Glomerular visceral epithelial cell (primary cell): ENCODE measurements at regions not wholly inside any gene's neighbourhood (a gene's known extent, or its start where the extent isn't known, plus 50 kb on each side); places are given as distances from the start of the nearest gene placed in this dataset.
"Not testable (repeated sequence)": the region's sequence is repeated elsewhere in the genome, so short reads cannot be mapped to it uniquely, and the experiment has no call there.

Experiments used
- DNase-seq: peaks from one replicate; pipeline ENCODE4 v3.0.0-alpha.2; 2016; ENCODE audit errors: extremely low spot score

DNA sequence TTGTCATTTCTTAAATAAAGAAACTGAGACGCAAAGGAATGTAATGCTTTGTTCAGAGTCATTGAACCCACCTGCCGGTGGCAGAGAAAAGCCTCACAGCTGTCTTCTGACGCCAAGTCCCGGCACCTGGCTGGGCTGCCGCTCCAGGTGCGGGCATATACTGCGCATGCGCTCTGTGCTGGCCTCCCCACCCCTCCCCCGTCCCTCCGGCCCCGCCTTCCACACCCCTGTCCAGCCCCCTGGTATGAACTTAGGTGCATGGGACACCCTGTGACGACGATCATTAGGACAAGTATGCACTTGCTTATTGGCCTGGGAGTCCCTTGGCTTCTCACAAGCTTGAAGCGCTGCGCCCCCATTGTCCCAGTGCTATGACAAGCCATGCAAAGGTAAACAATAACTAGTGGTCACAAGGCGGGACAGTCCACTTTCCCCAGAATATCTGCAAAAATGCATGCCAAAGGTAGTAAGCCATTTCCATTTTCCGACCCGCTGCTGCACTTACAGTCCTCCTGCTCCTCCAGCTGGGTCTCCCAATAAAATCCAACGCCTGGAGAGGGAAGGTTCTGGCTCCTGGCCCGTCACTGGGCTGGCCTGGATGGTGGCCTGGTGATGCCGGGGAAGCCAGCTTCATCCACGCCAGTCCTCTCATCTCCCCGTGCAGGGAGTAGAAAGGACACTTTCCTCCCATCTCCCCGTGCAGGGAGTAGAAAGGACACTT, 100.4 kb downstream of the PSMG1 start:
- no peak for DNase-seq

DNA sequence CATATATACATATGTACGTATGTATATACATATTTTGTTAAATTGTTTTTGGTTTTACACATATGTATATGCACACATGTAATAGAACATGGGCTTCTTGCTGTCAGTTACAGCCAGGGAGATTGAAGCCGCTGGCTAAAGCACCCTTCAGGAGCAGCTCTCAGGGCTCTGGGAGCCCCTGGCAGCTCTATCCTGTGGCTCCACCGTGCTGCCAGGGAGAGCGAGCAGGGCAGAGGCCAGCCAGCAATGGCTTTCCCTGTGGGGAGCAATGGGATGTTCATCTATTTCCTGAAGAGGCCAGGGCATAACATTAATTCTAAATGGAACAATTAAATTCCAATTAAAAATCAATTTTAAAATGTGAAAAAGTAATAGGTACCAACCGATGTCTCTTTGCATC, 102.9 kb downstream of the PSMG1 start:
- no peak for DNase-seq

DNA sequence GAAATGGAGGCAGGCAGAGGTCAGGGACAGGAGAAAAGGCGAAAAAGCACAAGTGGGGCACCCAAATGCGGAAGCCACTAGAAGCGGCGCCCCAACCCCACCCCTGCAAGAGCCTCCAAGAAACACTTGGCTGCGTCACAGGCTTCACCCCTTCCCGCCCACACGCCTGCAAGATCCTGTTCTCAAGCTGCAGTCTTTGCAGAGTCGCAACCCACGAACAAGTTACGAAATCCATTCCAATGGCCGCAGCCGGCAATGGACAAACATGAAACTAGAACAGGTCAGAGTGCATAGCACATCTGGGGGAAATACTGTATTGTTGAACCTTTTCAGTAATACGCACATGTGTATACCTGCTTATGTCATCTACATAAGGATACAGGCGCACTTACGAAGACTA, 103.6 kb downstream of the PSMG1 start:
- no peak for DNase-seq

DNA sequence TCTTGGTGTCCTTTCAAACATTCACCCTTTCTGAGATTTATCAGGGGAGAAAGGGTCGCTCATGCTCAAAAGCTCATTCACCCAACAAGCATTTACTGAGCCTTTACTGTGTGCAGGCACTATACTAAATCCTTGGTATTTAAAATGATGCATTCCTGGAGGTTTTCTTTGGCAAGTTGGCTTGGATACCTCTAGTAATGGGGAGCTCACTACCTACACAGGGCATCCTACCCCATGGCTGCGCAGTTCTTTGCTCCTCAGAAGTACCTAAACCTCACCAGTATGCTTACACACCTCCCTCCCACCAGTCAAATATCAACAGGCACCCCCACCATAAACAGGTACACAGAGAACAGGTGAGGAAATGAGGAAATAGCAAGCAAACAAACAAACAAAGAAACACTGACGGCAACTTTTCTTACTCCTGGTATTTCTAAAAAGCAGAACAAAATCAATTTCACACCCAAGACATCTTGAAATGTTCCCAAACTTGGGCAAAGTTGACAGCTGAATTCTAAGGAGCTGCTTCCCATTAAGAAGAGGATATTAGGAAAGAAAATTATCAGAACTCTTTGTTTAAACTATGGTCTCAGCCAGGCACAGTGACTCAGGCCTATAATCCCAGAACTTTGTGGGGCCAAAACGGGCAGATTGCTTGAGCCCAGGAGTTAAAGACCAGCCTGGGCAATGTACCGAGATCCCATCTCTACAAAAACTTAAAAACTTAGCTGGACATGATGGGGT, 104.8 kb downstream of the PSMG1 start:
- DNase-seq = no peak

DNA sequence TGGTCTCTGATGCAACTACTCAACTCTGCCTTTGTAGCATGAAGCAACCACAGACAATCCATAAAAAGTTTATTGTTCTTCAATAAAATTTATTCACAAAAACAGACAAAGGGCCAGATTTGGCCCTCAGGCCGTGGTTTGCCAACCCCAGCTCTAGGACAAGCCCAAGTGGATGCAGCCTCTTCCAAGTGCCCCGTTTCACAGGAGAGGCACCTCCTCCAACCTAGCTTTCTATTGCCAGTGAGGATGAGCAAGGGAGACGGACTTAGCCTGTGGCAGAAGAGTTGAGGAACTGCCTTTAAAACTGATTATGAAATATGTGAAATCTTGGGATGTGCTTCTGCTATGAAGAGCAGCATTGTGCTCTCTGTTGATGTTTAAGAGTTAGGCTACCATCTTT, 105.4 kb downstream of the PSMG1 start:
- no peak for DNase-seq

DNA sequence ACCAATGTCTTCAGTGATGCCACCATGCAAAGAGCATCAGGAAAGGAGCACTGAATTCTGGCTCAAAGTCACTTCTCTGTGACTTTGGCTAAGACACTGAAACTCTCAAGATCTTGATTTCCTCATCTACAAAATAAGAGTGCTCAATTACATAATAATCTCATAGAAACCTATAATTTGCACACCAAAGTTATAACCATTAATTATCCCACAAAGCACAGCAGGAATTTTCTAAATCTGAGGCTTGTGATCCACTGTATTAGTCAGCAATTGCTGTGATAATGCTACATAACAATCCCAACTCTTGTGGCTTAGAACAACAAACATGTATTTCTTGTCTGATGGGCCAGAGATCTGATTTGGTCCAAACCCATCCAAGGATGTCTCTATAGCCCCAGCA, 108.7 kb downstream of the PSMG1 start:
- no peak for DNase-seq

DNA sequence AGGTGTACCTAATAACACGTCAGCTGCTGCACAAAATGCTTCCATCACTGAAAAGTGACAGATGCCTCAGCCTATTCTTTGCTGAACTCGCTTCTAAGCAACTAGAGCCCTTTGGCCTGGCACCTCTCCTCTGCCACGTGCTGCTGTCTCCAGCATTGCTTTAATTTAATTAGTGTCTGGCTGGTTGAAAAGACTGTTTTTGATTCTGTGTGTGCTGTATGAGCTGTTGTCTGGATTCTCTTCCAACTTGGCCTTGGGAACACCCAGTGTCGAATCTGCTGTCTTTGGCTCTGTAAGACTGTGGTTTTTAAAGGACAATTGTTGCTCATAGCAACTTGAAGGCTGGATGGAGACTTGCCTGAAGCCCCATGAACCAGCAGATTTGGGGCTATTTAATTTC, 109.5 kb downstream of the PSMG1 start:
- DNase-seq = no peak

DNA sequence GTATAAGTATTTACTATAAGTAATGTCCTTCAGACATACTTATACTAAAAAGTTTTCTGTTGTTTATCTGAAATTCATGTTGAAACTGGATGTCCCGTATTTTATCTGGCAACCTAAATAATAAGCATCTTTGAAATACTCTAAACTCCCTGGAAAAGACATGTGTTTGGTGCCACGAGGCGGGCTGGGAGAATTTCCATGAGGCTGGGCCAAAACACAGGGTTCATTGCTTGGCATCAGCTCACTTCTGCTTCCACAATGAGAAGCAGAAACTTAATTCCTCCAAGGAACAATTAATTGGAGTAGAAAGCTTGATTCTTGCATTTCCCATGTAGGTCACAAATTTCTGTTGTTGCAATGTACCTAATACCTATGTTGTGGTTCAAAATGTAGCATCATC, 110.2 kb downstream of the PSMG1 start:
- DNase-seq = no peak

DNA sequence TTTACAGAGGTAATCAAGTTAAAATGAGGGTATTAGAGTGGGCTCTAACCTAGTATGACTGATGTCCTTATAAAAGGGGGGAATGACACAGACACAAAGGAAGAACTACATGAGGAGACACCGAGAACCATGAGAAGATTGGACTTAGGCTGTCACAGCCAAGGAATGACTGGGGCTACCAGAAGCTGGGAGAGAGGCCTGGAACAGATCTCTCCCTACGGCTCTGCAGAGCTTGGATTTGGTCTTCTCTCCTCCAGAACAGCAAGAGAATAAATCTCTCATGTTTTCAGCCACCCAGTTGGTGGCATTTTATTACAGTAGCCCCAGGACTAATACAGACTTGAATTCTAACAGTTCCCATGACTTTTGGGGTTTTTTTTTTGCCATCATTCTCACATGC, 110.8 kb downstream of the PSMG1 start:
- no peak for DNase-seq

DNA sequence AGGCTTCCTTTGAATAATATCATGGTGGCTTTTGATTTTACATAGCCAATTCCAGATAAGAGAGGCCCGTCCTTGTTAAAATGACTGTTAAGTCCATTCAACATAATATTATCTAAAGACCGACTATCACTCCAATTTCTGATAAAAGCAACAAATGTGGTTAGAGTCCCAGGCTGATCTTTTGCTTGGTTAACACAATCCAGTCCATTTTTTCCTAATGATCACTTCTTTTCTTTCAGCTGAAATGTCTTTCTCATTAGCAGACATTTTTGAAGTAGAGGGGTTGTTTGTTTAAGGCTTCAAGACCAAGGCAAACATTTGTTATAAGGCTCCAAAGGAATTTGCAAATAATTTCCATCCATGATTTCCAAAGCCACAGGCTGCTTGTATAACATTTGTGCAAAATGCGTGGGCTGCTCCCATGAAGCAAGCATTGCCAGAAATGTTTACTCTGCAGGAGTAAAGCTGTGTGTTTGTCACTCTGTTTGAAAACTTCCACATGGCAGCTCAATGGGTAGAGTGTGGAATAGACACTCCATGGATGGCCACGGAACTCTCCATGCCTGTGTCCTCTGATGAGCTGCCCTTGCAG, 111.5 kb downstream of the PSMG1 start:
- no peak for DNase-seq

DNA sequence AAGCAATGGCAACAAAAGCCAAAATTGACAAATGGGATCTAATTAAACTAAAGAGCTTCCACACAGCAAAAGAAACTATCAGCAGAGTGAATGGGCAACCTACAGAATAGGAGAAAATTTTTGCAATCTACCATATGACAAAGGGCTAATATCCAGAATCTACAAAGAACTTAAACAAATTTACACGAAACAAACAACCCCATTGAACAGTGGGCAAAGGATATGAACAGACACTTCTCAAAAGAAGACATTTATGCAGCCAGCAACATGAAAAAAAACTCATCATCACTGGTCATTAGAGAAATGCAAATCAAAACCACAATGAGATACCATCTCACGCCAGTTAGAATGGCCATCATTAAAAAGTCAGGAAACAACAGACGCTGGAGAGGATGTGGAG, 113.4 kb downstream of the PSMG1 start:
- DNase-seq = not testable (repeated sequence)

DNA sequence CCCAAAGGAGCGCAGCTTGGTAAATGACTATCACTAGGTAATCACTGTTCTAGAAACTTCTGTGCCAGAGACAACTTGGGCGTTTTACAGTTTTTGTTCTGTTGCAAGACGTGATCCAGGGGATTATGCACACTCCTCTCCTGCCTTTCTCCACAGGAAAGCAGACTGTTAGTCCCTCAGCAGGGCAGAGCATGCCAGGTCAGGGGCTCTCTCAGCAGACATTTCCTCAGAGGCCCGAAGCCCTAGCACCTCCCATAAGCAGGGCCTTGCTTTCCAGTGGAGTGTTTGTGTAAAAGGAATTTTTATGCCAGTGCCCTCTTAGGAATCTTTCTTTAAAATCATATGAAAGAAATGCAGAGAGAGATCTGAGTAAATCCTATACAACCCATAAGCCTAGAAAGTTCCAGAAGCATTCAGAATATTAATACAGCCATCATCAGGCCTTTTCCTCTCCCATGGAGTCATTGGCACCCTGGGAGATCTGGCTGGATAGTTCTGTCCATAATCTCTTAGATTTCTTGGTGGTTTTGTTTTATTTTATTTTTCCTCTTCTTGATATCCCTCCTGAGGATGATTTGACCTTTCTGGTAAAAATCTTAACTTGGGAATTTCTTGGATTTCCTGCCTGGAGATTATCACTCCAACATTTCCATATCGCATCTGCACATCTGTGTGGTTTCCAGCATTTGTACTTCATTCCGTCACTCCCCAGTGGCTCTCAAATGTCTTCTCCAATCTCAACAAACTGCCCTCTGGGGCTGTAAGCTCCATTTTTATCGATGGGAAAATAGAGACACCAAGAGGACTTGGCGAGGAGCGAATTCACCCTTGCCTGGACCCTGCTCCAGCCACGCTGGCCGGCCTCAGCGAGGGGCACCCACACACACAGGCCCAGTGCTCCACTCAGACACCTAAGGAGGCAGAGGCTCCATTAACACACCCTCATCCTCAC, 116.1 kb downstream of the PSMG1 start:
- no peak for DNase-seq

DNA sequence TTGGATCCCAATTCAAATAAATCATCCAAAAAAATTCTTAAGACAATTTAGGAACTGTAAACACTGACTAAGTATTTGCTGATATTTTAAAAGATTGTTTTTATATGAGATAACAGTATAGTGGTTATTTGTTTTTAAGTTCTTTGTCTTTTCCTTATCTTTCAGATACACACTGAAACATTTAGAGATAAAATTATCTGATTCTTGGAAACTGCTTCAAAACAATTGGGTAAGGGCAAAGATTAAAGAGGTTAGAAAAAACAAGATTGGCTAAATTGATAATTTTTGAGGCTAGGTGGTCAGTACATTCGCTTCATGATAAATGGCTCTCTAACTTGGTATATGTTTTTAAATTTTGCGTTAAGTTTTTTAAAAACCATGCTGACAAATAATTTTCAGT, 117.3 kb downstream of the PSMG1 start:
- no peak for DNase-seq

DNA sequence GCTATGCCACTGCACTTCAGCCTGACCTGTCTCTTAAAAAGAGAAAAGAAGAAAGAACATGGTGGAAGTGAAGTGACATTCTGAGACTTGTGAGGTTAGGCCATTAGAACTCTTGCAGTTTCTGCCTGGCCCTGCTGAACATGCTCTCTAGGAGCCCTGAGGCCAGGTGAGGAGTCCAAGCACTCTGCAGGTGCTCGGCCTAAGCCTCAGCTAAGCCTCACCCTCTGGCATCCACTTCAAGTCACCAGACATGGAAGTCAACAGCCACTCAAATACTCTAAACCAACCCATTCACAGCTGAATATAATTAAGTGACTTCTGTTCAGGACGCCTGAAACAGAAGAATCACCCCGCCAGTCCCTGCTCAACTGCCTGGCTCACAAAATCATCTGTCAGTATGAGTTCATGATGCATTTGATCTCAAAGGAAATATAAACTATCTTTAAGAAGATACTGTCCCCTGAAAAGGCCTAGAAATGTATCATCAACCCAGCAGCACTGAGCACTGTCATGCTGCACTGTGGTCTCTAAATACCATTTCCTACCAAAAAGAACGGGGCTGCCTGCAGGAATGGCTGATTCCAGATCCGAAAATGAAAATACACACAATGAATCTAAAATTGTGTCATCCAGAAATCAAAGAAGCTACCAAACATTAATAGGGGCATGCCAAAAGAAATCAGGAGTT, 118.8 kb downstream of the PSMG1 start:
- no peak for DNase-seq

DNA sequence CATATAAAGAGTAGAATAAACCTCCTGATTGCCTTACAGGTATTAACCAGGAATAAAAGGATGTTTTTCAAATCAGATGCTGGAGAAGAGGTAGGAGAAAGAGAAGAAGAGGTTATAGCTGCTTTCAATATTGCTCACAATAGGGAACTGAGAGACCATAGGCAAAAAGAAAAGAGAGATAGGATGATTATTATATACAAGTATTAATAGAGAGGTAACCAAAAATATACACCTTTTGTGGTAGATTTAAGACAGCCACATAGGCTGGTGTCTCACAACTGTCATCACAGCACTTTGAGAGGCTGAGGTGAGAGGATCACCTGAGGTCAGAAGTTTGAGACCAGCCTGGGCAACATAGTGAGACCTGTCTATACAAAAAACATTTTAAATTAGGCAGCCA, 119.7 kb downstream of the PSMG1 start:
- no peak for DNase-seq

DNA sequence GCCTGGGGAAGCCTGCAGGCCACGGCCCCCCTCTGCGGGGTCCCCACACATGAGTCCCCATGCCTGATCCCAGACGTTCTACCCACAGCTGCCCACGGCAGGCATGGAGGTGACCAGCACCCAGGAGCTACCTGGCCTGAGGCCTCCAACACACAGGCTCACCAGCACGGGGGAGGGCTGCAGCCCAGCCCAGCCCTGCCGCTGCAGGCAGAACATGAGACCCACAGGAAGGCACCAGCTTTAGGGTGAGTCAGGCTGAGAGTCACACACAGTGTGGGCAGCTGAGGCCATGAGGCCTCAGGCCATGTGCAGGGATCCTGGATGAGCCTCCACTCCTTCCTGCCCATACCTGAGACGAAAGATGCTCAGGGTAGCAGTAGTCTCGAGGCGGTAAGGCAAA, 121.1 kb downstream of the PSMG1 start:
- no peak for DNase-seq

DNA sequence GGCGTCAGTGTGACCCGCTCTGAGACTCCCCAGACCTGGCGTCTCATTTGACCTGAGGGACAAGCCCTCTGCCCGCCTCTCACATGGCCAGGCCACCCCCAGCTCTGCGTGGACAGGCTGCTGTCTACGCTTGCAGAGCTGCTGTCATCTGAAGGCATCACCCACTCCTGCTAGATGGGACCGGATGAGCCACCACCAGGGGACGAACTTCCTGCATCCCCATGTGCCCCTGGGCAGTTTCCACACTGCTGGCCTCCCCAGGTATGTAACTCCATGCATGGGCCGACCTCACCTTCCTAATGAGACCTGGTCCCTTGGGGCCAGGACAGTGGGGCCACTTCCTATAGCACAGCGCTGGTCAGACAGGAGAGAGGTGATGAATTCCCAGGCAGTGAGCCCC, 121.5 kb downstream of the PSMG1 start:
- DNase-seq = no peak

DNA sequence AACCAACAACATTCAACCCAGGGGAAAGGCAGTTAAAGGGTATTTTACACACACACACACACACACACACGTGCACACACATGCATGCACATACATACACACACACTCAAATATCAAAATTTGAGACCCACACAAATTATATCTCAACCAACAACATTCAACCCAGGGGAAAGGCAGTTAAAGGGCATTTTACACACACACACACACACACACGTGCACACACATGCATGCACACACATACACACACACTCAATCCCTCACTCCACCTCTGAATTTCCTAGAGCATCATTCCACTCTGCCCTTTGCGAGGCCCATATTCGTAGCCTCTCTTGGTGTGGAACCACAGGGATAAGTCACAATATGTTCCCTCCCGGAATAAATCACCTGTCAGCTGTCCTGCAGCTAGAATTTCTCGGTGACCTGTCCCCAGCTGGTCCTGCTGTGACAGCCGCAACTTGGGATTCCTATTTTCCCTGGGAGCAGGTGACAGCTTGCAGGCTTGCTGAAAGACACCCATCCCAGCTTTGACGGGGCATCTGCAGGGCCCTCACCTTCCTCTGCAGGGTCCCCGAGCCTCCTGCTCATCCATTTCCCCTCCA, 122.7 kb downstream of the PSMG1 start:
- DNase-seq = no peak

DNA sequence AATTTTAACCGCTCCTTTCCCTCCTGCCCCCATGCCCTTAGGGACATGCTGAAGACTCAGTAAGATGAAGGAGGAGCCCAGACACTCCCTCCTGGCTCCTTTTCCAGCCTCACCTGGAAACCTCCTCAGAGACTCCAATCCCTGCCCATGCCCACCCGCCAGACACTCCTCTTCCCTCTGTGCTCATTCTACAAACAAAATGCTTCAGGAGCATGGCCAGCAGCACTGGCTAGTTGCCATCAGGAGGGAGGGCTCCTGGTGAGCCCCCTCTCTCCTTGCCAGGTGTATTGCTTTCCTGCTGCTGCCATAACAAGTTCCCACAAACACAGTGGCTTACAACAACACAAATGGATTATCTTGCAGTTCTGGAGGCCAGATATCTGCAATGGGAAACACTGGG, 126.1 kb downstream of the PSMG1 start:
- no peak for DNase-seq

DNA sequence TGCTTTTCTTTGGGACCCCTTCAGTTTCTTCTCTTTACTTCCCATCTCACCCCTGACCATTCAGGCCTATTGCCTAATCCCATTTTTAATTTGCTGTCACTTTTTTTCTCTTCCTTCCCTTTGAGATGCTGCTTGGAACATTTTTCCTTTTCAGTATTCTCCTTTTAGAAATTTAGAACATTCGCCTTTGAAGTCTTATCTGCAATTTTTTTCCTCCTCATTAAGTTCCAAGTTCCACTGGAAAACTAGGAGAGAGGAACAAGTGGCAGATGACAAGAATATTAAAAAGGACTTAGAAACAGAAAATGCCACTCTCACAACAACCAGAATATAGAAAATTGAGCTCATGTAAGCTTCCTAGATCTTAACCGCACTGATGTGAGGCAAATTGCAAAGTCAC, 126.6 kb downstream of the PSMG1 start:
- no peak for DNase-seq

DNA sequence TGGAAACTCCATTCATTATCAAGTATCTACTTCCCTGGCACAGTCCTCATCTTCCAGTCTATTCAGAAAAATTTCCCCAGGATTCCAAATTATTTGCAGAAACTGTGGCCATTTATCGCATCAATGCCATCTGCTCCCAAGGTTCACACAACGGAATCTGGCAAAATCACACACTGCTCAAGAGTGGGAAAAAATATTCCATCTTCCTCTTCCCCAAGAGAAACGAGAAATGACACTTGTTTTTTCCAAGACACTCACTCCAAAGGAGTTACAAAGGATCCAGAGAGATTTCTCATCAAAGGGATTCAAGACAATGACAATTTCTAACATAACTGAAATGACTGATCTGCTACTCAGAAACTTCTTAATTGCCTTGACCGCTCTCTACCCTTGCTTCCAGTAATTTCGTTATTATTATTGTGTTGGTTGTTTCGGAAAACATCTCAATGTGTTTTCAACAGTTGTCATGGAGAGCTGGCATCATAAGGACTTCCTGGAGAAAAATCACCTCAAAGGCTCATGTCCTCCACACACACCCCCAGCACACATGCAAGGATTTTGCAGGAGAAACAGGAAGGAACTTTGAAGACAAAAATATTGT, 128.0 kb downstream of the PSMG1 start:
- DNase-seq = no peak
